B cell (primary cell): ENCODE measurements at regions not wholly inside any gene's neighbourhood (a gene's known extent, or its start where the extent isn't known, plus 50 kb on each side); places are given as distances from the start of the nearest gene placed in this dataset.

Source experiments
- ATAC-seq: fragments of 200-7000 bp; cut with Tn5 transposase; one replicate; pipeline ENCODE4 v1.10.0; 2021; ENCODE audit warnings: low read depth, mild to moderate bottlenecking, moderate number of reproducible peaks, moderate library complexity
- CTCF ChIA-PET: fragments of 350-600 bp; sonication (Branson Sonifier 250); formaldehyde crosslinking; loops from one replicate; lab custom pipeline; 2021; ENCODE audit warnings: antibody characterized with exemption, inconsistent platforms; lab: Charles Lee
- POLR2A ChIA-PET: fragments of 350-600 bp; sonication (Branson Sonifier 250); formaldehyde crosslinking; loops from one replicate; lab custom pipeline; 2021; ENCODE audit warnings: antibody characterized with exemption; lab: Charles Lee
- DNase-seq: peaks from one replicate; pipeline ENCODE4 v3.0.0; 2013
- H2AFZ ChIP-seq: 2 replicates; pipeline ENCODE4 v1.6.1; 2012; ENCODE audit warnings: mild to moderate bottlenecking, low read depth, low read length; ENCODE audit not compliant: insufficient read depth, poor library complexity, severe bottlenecking
- H3K27ac ChIP-seq, 2 donors: 1 replicate in 1 of 2; 2 replicates in 1 of 2; pipeline ENCODE4 v1.5.1; 2012 to 2013; ENCODE audit warnings: low read length in 2 of 2, mild to moderate bottlenecking in 2 of 2, moderate library complexity in 1 of 2
- H3K27me3 ChIP-seq, 4 experiments: fragments of 200-600 bp in 1 of 4; sonication (generic) in 1 of 4; replicated peaks in 1 of 4; 1 replicate in 2 of 4; 2 replicates in 2 of 4; pipeline versions ENCODE4 v1.6.1 to v1.7.0; 2013 to 2016; ENCODE audit warnings: low read length in 3 of 4, mild to moderate bottlenecking in 2 of 4, mixed read lengths in 1 of 4, moderate library complexity in 1 of 4; ENCODE audit not compliant: insufficient read depth in 4 of 4, control insufficient read depth in 3 of 4; ENCODE audit errors: control extremely low read depth in 1 of 4
- H3K36me3 ChIP-seq, 2 experiments: replicated peaks in 1 of 2; 1 replicate in 1 of 2; 2 replicates in 1 of 2; pipeline versions ENCODE4 v1.6.1 to v1.7.1; 2013; ENCODE audit warnings: low read length in 1 of 2; ENCODE audit not compliant: insufficient read depth in 2 of 2, control insufficient read depth in 1 of 2; ENCODE audit errors: control extremely low read depth in 1 of 2, extremely low read depth in 1 of 2
- H3K4me1 ChIP-seq, 2 donors: fragments of 200-600 bp in 1 of 2; sonication (generic) in 1 of 2; 1 replicate in 1 of 2; 2 replicates in 1 of 2; pipeline versions ENCODE4 v1.5.1 to v1.6.1; 2013 to 2017; ENCODE audit warnings: low read length in 2 of 2; ENCODE audit not compliant: control insufficient read depth in 2 of 2, insufficient read depth in 2 of 2
- H3K4me2 ChIP-seq: replicated peaks from 2 replicates; pipeline ENCODE3; 2012; ENCODE audit warnings: mild to moderate bottlenecking, low read depth, low read length; ENCODE audit not compliant: poor library complexity, severe bottlenecking
- H3K4me3 ChIP-seq, 5 experiments: fragments of 200-600 bp in 1 of 5; sonication (generic) in 1 of 5; 1 replicate in 3 of 5; 2 replicates in 2 of 5; pipeline versions ENCODE4 v1.5.1 to v1.7.0; 2011 to 2016; ENCODE audit warnings: low read length in 4 of 5, mild to moderate bottlenecking in 4 of 5, low read depth in 2 of 5, control low read depth in 1 of 5, moderate library complexity in 1 of 5; ENCODE audit not compliant: insufficient read depth in 1 of 5; ENCODE audit errors: control extremely low read depth in 1 of 5, extremely low read depth in 1 of 5
- H3K79me2 ChIP-seq: fragments of 200-600 bp; sonication (generic); one replicate; pipeline ENCODE4 v1.6.0; 2016; ENCODE audit warnings: low read length; ENCODE audit not compliant: control insufficient read depth, insufficient read depth
- H3K9ac ChIP-seq: fragments of 200-600 bp; sonication (generic); 2 replicates; pipeline ENCODE4 v1.6.1; 2017; ENCODE audit warnings: mild to moderate bottlenecking, low read length, moderate library complexity
- H3K9me3 ChIP-seq, 3 donors: one replicate each; pipeline versions ENCODE4 v1.6.1 to v1.7.1; 2013; ENCODE audit warnings: low read length in 2 of 3; ENCODE audit not compliant: control insufficient read depth in 2 of 3, insufficient read depth in 1 of 3; ENCODE audit errors: control extremely low read depth in 1 of 3
- H4K20me1 ChIP-seq: 2 replicates; pipeline ENCODE4 v1.6.0; 2012; ENCODE audit warnings: mild to moderate bottlenecking, low read length; ENCODE audit not compliant: insufficient read depth, control insufficient read depth, poor library complexity, severe bottlenecking
- H3K27ac Mint-ChIP-seq: one replicate; pipeline ENCODE4 v1.8.0; 2021; ENCODE audit warnings: mixed read lengths
- H3K27me3 Mint-ChIP-seq: one replicate; pipeline ENCODE4 v1.8.0; 2021; ENCODE audit warnings: mixed read lengths
- H3K4me1 Mint-ChIP-seq: one replicate; pipeline ENCODE4 v1.8.0; 2021; ENCODE audit warnings: mixed read lengths
- H3K4me3 Mint-ChIP-seq: one replicate; pipeline ENCODE4 v1.8.0; 2021; ENCODE audit warnings: mixed read lengths
- H3K9me3 Mint-ChIP-seq: one replicate; pipeline ENCODE4 v1.8.0; 2022; ENCODE audit warnings: mixed read lengths; ENCODE audit not compliant: insufficient read depth
- EZH2 ChIP-seq: IDR thresholded peaks from 2 replicates; pipeline ENCODE4 v1.6.1; 2012; ENCODE audit warnings: borderline replicate concordance, low read depth, mild to moderate bottlenecking, moderate library complexity, low read length; ENCODE audit not compliant: insufficient read depth, poor library complexity, severe bottlenecking
- WGBS: methylation state at CpG from one replicate; pipeline ENCODE4 v1.1.5; 2013; ENCODE audit warnings: missing lambda C conversion rate; ENCODE audit not compliant: insufficient coverage; 5-methylcytosine and 5-hydroxymethylcytosine counted together
- intact Hi-C: fragments of 100-400 bp; cut with micrococcal nuclease; formaldehyde crosslinking; loops from one replicate; pipeline ENCODE4 v1.10.0; 2022
- TF ChIP-seq, protein P1 (sequence below): fragments of 200-600 bp; IDR thresholded peaks from one replicate; pipeline ENCODE4 v1.8.0; 2022; ENCODE audit warnings: antibody characterized with exemption, mild to moderate bottlenecking

- ATAC-seq (no peak), DNase-seq (no peak)
- ChIA-PET POLR2A (no interaction called here), CTCF (no interaction called here)
- no peak overlapping the region for H3K27ac Mint-ChIP-seq
- H3K27me3 ChIP-seq = peaks cover 0 to 2% (median 0%) of the 10 kb centered on the region in 4 experiments
- H3K9ac ChIP-seq = no peak overlapping the region
- H4K20me1 ChIP-seq = no peaks in the 10 kb centered on the region
- peaks cover 17% of the 10 kb centered on the region for H3K27me3 Mint-ChIP-seq
- H3K79me2 ChIP-seq = no peaks in the 10 kb centered on the region
- intact Hi-C loops = no loop called here
- H3K27ac ChIP-seq = no peak overlapping the region
- H3K4me3 ChIP-seq = no peak overlapping the region
- H3K36me3 ChIP-seq = no peaks in the 10 kb centered on the region
- TF ChIP-seq, protein P1, sequence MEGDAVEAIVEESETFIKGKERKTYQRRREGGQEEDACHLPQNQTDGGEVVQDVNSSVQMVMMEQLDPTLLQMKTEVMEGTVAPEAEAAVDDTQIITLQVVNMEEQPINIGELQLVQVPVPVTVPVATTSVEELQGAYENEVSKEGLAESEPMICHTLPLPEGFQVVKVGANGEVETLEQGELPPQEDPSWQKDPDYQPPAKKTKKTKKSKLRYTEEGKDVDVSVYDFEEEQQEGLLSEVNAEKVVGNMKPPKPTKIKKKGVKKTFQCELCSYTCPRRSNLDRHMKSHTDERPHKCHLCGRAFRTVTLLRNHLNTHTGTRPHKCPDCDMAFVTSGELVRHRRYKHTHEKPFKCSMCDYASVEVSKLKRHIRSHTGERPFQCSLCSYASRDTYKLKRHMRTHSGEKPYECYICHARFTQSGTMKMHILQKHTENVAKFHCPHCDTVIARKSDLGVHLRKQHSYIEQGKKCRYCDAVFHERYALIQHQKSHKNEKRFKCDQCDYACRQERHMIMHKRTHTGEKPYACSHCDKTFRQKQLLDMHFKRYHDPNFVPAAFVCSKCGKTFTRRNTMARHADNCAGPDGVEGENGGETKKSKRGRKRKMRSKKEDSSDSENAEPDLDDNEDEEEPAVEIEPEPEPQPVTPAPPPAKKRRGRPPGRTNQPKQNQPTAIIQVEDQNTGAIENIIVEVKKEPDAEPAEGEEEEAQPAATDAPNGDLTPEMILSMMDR = no peak
- no peak for TF ChIP-seq EZH2
- H3K4me2 ChIP-seq = no peak overlapping the region
- H3K9me3 ChIP-seq = peaks cover 0 to 3% (median 0%) of the 10 kb centered on the region in 3 donors
- no peaks in the 10 kb centered on the region for H3K4me1 Mint-ChIP-seq
- H3K9me3 Mint-ChIP-seq = no peaks in the 10 kb centered on the region
- H2AFZ ChIP-seq = no peak overlapping the region
- no peak overlapping the region for H3K4me3 Mint-ChIP-seq
- no peaks in the 10 kb centered on the region for H3K4me1 ChIP-seq
Measured at GRCh38 chr7:35399216-35399615, 145.3 kb upstream of the TBX20 start.

GRCh38 chr7:35398518-35398917 lies 144.6 kb upstream of the TBX20 start:
- Histone ChIP-seq H3K4me3 (no peak overlapping the region), H3K9me3 (peaks cover 0 to 2% (median 0%) of the 10 kb centered on the region in 3 donors), H3K27me3 (peaks cover 0 to 2% (median 0%) of the 10 kb centered on the region in 4 experiments), H3K27ac (no peak overlapping the region), H3K36me3 (no peaks in the 10 kb centered on the region), H3K79me2 (no peaks in the 10 kb centered on the region), H2AFZ (no peak overlapping the region), H3K9ac (no peak overlapping the region), H3K4me1 (no peaks in the 10 kb centered on the region), H3K4me2 (no peak overlapping the region), H4K20me1 (no peaks in the 10 kb centered on the region)
- ATAC-seq (no peak), DNase-seq (no peak)
- no peaks in the 10 kb centered on the region for H3K9me3 Mint-ChIP-seq
- peaks cover 17% of the 10 kb centered on the region for H3K27me3 Mint-ChIP-seq
- no peak overlapping the region for H3K4me3 Mint-ChIP-seq
- intact Hi-C loops = no loop called here
- POLR2A ChIA-PET = no interaction called here
- H3K27ac Mint-ChIP-seq = no peak overlapping the region
- CTCF ChIA-PET = no interaction called here
- TF ChIP-seq, protein P1 = no peak
- no peak for TF ChIP-seq EZH2
- 37% methylated on average over 4 of the region's 4 CpGs for WGBS
- no peaks in the 10 kb centered on the region for H3K4me1 Mint-ChIP-seq
